HG03025 (cell line): ENCODE measurements at regions not wholly inside any gene's neighbourhood (a gene's known extent, or its start where the extent isn't known, plus 50 kb on each side); places are given as distances from the start of the nearest gene placed in this dataset.
"Not testable (repeated sequence)": the region's sequence is repeated elsewhere in the genome, so short reads cannot be mapped to it uniquely, and the experiment has no call there.

Source experiments
- ATAC-seq: cut with Tn5 transposase; IDR thresholded peaks from one replicate; pipeline ENCODE4 v1.9.1; 2021; ENCODE audit warnings: mild to moderate bottlenecking, moderate library complexity; ENCODE audit not compliant: unreplicated experiment, low FRiP score

- no peak for ATAC-seq
These were observed 116.4 kb upstream of the NANOS1 start for GRCh38 chr10:118912961-118913600.

DNA sequence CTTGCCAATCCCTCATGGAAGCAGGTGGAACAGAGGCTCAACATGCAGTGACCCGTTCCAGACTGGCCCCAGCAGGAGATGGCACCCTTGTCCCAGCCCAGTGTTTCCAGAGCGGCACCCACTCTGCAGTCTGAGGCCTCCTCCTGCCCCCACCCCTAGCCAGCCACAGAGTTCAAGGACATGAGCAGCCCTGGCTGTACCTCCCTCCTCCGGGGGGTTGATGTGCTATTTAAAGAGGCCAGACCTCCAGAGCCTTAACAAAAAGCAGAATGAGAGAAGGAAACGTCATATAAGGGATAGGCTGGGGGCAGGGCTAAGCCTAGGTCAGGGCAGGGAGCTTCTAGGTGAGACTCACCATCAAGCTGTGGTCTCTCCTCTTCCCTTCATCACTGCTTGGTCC lies 115.7 kb upstream of the NANOS1 start:
- ATAC-seq: no peak

DNA sequence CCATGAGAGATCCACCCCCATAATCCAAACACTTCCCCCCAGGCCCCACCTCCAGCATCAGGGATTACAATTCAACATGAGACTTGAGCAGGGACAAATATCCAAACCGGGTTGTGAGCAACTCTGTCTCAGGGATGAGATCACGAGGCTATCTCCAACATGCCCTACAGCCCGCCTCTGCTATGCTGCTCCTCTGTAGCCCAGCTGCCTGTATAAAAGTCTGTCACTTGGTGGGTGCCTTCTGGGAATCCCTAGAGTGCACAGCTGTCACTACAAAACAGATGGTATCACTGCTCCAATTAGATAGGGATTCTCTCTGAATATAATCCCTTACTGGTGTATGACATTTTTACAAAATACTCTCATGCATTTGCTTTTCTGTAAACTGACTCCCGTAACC lies 114.9 kb upstream of the NANOS1 start:
- ATAC-seq: no peak

- ATAC-seq: no peak
These were observed 114.4 kb upstream of the NANOS1 start for GRCh38 chr10:118915161-118915560.

- ATAC-seq: no peak
These were observed 112.7 kb upstream of the NANOS1 start for GRCh38 chr10:118916777-118917176.

DNA sequence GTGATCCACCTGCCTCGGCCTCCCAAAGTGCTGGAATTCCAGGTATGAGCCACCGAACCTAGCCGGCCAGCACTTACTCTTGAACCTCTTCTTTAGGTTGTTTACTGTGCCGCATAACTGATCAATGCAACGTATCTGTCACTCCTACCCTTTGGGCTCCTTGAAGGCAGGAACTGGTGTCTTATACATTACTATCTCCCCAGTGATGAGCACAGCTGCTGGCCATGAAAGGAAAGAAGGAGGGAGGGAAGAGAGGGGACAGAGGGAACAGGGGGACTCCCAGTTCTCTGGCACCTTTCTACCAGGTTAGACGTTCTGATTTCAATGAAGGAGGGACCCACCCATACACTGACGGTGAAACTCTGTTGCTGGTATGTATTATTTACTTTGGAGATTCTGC lies 111.8 kb upstream of the NANOS1 start:
- no peak for ATAC-seq

GRCh38 chr10:118918116-118918515 lies 111.4 kb upstream of the NANOS1 start:
- ATAC-seq: no peak

- no peak for ATAC-seq
These were observed 110.9 kb upstream of the NANOS1 start for GRCh38 chr10:118918587-118918986.

GRCh38 chr10:118920206-118920605 lies 109.3 kb upstream of the NANOS1 start:
- ATAC-seq: no peak

DNA sequence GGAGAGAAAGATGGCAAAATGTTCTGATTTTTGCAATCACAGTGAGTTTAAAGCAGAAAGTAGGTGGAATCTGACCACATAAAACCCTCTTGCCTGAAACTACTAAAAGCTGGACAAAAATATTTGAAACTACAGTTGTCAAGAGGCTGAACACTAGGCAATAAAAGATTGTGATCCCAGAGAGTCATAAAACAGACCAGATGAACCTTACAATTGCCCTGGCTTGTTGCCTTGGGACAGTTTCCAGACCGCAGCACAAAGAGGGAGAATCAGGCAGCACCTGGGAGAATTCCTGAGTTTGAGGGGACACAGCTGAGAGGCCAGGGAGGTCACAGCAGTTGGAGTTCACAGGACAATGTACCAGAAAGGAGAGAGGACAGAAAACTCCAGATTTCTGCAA lies 107.3 kb upstream of the NANOS1 start:
- ATAC-seq: no peak

- no peak for ATAC-seq
These were observed 106.5 kb upstream of the NANOS1 start for GRCh38 chr10:118922972-118923371.

DNA sequence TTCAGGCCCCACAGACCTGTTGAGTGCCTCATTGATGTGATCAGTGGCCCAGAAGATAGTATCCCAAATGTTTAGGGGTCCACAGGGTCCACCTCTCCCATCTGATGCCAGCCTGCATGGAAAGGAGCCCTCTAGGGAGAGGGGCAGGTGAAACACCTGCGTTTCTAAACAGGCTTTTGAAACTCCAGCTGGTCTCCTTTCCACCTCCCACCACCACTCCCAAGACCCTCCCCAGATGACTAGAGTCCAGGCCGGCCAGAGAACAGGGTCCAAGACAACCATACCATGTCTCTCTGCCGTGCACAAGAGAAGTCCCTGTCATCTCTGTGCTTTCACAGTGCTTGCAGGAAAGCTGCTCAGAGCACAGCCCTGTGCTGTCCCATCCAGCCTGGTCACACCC lies 105.0 kb upstream of the NANOS1 start:
- ATAC-seq: no peak

DNA sequence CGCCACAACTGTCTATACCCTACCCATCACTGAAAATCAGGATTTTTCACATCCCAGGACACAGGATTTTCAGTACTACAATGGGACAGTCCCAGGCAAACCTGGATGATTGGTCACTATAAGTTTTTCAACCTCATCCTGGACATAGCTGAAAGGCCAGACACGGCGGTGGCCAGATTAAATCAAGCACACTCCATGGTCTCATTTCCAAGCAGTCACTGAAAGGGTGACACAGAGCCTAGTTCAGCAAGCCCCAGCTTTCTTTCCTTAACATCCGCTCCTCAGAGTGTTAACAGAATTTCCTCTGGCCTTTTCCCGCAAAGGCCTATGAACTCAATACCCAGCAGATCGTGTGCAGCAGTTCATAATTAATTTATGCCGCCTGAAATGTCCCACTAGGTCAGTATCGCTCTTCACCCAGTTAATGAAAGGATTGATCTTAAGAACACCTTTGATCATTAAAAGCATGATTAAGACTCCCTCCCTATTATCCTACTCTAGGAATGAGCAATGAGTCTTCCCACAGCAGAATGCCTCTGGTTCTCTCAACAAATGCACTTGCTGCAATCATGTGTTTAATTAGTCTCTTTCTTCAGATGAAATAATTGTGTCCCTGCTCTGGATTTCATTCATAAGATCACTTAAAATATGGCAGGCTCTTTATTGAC lies 104.0 kb upstream of the NANOS1 start:
- ATAC-seq: no peak

- no peak for ATAC-seq
These were observed 103.5 kb upstream of the NANOS1 start for GRCh38 chr10:118926072-118926417.

DNA sequence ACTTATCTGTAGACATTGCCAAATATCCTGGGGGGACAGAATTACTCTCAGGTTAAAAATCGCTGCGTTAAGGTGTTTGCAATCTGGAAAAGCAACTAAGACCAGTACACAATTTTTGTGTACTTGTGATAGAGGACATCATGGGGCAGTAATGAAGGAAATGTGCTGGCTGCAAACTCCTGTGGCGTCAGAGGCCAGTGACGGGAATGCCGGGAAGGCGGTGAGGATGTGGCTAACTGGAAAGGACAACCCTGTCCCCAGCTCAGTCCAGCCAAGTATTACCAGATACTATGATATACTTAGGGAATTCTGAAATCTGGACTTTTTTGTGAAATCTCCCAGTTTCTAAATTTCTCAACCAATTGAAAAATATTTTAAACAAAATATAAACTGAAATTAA lies 103.1 kb upstream of the NANOS1 start:
- ATAC-seq: no peak

DNA sequence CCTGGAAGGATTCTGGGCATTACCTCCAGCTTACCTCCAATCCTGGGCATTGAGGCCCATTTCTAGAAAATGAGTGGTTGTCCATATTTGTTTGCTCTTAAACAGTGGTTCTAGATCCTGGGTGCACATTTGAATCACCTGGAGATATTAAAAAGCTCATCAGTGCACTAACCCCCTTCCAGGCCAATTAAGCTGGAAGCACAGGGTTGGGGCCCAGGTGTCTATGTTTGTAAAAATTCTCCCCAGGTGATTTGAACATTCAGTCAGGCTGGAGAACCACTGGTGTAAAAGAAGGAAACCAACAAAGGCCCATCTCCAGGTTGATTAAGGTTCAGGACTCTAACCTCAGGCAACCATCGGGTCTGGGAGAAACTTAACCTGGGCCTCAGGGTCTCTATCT lies 102.6 kb upstream of the NANOS1 start:
- no peak for ATAC-seq

GRCh38 chr10:118927321-118927720 lies 102.2 kb upstream of the NANOS1 start:
- ATAC-seq: no peak

DNA sequence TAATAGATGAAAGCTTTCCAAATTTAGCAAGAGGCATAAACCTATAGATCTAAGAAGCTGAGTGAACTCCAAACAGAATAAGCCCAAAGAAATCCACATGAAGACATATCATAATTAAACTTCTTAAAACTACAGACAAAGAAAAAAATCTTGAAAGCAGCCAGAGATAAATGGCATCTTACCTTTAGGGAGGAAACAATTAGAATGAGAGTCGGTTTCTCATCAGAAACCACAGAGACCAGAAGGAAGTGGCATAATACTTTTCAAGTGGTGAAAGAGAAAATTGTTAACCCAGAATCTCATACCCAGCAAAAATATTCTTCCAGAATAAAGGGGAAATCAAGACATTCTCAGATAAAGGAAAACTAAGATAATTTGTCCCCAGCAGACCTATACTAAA lies 98.9 kb upstream of the NANOS1 start:
- ATAC-seq: no peak

DNA sequence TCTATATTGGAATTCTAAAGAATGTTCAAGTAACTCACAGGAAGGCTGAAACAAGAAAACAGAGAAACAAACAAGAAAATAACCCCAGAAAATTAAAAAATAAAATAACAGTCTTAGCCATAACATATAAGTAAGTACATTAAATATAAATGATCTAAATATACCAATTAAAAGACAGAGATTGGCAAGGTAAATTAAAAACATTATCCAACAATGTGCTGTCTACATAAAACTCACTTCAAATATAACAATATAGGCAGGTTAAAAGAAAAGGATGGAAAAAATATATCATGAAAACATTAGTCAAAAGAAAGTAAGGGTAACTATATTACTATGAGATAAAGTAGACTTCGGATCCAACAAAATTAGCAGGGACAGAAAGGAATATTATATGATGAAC lies 98.1 kb upstream of the NANOS1 start:
- ATAC-seq: no peak

DNA sequence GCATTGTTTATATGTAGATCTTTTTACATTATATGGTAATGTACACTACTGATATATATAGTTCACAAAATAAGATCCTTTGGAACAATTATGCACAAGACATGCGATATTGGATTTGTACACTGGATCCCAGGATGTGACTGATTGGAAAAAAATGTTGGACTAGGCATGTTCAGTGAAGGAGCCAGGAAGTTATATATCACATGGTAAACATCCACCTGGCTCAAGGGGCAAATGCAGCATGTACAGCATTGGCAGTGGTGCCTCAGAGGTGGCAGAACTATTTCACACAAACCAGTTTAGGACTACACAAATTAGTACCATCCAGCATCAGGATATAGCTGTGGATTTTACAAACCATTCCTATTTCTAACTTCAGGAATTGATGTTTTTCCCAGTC lies 97.4 kb upstream of the NANOS1 start:
- not testable (repeated sequence) for ATAC-seq

DNA sequence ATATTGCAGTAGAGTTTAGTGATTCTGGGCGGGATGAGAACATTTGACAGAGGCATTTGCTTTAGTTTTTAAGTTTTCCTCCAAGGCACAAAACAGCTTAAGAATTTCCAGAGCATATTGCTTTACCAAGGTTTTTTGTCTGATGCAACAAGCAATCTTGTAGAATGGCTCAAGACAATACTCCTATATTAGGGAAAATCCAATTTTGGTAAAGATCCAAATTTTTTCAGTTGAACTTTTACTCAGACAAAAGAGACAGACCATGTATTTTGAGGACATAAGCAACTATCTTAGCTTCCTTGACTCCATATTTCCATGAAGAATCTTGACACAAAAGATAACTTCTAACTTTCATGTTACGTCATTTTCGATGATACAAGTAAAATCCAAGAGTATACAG lies 92.3 kb upstream of the NANOS1 start:
- no peak for ATAC-seq

GRCh38 chr10:118939211-118940007 lies 90.1 kb upstream of the NANOS1 start:
- no peak for ATAC-seq
